ENCODE measurements at regions not wholly inside any gene's neighbourhood (a gene's known extent, or its start where the extent isn't known, plus 50 kb on each side); places are given as distances from the start of the nearest gene placed in this dataset.
"Not testable (repeated sequence)": the region's sequence is repeated elsewhere in the genome, so short reads cannot be mapped to it uniquely, and the experiment has no call there.

DNA sequence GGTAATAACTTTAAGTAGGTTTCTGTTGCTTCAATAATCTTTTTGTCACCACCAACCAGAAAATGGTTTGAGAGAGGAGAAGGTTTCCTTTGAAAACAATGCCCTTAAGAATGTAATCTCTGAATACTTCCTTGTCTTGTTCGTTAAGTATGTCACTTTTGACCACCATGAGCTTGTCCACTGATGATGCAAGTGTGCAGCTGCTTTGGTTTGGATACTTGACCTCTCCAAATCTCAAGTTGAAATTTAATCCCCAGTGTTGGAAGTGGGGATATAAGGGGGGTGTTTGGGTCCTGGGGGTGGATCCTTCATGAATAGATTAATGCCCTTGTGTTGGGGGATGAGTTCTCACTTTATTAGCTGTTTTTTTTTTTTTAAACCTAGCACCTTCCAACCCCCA, 985.4 kb downstream of the EPHA7 start:
- intact Hi-C loops (cut with DNase I) = no loop called here
- DNase-seq (no peak), ATAC-seq (no peak)

DNA sequence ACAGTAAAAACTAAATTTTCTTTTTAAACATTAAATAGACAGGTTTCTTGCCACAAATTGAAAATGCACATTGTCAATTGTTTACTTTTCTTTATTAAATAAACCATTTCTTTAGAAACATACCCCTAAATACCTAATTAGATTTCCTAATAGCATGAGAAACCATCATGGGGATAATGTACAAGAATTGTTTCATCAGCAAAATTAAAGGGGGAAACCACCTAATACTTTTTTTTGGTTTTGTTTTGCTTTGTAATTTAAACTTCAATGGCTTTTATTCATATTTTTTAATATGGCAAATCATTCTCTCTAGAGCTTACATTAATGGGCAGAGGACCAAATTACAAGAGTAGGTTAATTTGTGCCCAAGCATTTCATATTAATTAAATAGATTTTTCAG, 987.9 kb downstream of the EPHA7 start:
- Histone ChIP-seq H3K4me1 (ENCODE audit: control insufficient read depth, insufficient read depth, low read length) (no peaks in the 10 kb centered on the region), H3K27ac (ENCODE audit: low read length) (no peak overlapping the region), H3K27me3 (ENCODE audit: control insufficient read depth, insufficient read depth) (no peaks in the 10 kb centered on the region), H3K4me3 (ENCODE audit: low read length) (no peak overlapping the region), H3K9me3 (ENCODE audit: control insufficient read depth, low read length) (no peaks in the 10 kb centered on the region)
- DNase-seq = no peak
- intact Hi-C loops (cut with DNase I) = no loop called here
- no peak for ATAC-seq

More for the DNA sequence above, 985.4 kb downstream of the EPHA7 start:
- Histone ChIP-seq H3K27ac (ENCODE audit: low read length) (no peak overlapping the region), H3K4me3 (ENCODE audit: low read length) (no peak overlapping the region), H3K27me3 (ENCODE audit: control insufficient read depth, insufficient read depth) (no peaks in the 10 kb centered on the region), H3K4me1 (ENCODE audit: control insufficient read depth, insufficient read depth, low read length) (no peaks in the 10 kb centered on the region), H3K9me3 (ENCODE audit: control insufficient read depth, low read length) (no peaks in the 10 kb centered on the region)
- WGBS = 57% methylated on average over 1 of the region's 1 CpG

DNA sequence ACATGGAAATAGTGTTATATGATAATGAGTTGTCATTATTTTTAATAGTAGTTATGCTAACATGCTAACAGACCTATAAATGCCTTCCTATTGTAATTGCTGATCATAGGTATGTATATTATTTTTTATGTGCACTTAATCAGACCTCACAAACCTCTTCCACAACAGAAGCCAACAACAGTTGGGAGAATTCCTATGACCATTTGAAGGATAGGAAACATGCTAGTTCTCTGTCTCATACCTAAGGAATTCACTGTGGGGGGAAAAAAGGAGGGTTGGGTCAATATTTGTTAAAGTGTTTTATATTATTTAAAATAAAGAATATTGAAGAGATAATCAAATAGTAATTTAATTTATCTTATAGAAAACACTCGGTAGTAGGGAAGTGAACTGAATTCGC, 990.9 kb downstream of the EPHA7 start:
- DNase-seq = no peak
- ATAC-seq = no peak
- Histone ChIP-seq H3K27me3 (ENCODE audit: control insufficient read depth, insufficient read depth) (no peaks in the 10 kb centered on the region), H3K4me3 (ENCODE audit: low read length) (no peak overlapping the region), H3K27ac (ENCODE audit: low read length) (no peak overlapping the region), H3K4me1 (ENCODE audit: control insufficient read depth, insufficient read depth, low read length) (no peaks in the 10 kb centered on the region), H3K9me3 (ENCODE audit: control insufficient read depth, low read length) (no peaks in the 10 kb centered on the region)
- WGBS = 86% methylated on average over 2 of the region's 2 CpGs
- intact Hi-C loops (cut with DNase I) = no loop called here

DNA sequence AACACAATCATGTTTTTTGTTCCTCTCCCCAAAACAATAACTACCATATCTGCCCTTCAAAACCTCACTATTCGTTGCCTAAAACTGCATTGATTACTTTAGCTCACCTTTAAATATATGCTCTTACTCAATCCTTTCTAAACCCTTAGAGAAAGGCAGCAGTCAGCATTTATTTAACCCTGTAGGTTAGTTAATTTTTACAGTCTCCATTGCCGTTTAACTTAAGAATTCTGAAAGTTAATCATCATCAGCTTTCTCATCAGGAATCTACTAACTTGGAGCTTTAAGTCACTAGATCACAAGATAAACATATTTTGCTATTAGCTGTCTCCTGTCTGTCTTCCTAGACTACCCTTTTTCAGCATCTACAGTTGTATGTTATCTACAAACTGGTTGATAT, 991.9 kb downstream of the EPHA7 start:
- WGBS = 74% methylated on average over 2 of the region's 2 CpGs
- DNase-seq = no peak
- no peak for ATAC-seq
- H3K4me1 ChIP-seq (ENCODE audit: control insufficient read depth, insufficient read depth, low read length) = no peaks in the 10 kb centered on the region
- H3K9me3 ChIP-seq (ENCODE audit: control insufficient read depth, low read length) = no peaks in the 10 kb centered on the region
- H3K4me3 ChIP-seq (ENCODE audit: low read length) = no peak overlapping the region
- intact Hi-C loops (cut with DNase I) = no loop called here
- no peak overlapping the region for H3K27ac ChIP-seq (ENCODE audit: low read length)
- no peaks in the 10 kb centered on the region for H3K27me3 ChIP-seq (ENCODE audit: control insufficient read depth, insufficient read depth)

DNA sequence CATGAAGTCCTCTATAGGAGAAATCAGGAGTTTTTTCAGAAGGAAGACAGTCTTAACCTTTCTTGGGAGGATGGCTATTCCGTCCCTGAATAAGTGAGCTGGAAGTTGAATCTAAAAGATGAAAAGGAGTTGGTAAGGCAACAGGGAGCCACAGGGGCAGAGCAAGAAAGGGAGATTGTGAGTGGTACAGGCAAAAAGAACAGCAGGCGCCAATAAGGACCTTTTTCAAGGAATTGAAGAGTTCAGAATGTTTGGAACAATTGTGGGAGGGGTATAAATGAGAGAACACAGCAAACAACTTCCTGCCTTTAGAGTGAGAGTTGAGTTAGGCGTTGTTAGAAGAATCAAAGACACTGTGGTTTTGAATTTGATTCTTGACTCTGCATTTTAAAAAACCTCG, 1003.7 kb downstream of the EPHA7 start:
- Histone ChIP-seq H3K4me1 (ENCODE audit: control insufficient read depth, insufficient read depth, low read length) (no peaks in the 10 kb centered on the region), H3K9me3 (ENCODE audit: control insufficient read depth, low read length) (no peaks in the 10 kb centered on the region), H3K4me3 (ENCODE audit: low read length) (no peak overlapping the region), H3K27me3 (ENCODE audit: control insufficient read depth, insufficient read depth) (no peaks in the 10 kb centered on the region), H3K27ac (ENCODE audit: low read length) (no peak overlapping the region)
- no peak for DNase-seq
- ATAC-seq = no peak
- 67% methylated on average over 4 of the region's 4 CpGs for WGBS
- intact Hi-C loops (cut with DNase I) = no loop called here

DNA sequence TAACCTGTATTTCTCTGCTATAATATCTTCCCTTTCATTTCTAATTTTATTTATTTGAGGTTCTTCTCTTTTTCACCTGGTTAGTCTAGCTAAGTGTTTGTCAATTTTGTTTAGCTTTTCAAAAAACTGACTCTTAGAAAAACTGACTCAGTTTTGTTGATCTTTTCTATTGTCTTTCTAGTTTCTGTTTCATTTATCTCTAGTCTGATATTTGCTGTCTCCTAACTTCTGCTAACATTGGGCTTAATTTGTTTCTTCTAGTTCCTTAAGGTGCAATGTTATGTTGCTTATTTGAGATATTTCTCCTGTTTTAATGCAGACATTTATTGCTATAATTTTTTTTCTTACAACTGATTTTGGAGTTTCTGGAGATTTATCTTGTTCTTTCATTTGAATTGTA, 1011.0 kb downstream of the EPHA7 start:
- Histone ChIP-seq H3K4me1 (ENCODE audit: control insufficient read depth, insufficient read depth, low read length) (no peaks in the 10 kb centered on the region), H3K4me3 (ENCODE audit: low read length) (no peak overlapping the region), H3K27ac (ENCODE audit: low read length) (no peak overlapping the region), H3K9me3 (ENCODE audit: control insufficient read depth, low read length) (no peaks in the 10 kb centered on the region), H3K27me3 (ENCODE audit: control insufficient read depth, insufficient read depth) (no peaks in the 10 kb centered on the region)
- DNase-seq (no peak), ATAC-seq (no peak)
- intact Hi-C loops (cut with DNase I) = no loop called here

DNA sequence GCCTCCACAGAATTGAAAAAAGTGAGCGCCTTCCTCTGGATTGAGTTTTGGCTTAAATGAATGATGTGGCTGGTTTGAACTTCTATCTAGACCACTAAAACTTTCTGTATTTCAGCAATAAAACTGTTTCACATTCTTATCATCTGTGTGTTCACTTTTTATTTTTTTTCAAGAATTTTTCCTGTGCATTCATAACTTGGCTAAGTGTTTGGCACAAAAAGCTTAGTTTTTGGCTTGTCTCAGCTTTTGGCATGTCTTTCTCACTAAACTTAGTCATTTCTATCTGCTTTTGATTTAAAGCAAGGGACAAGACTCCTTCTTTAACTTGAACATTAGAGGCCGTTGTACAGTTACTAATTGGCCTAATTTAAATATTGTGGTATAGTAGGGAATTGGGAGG, 1015.1 kb downstream of the EPHA7 start:
- WGBS = 37% methylated on average over 2 of the region's 2 CpGs
- DNase-seq = no peak
- Histone ChIP-seq H3K9me3 (ENCODE audit: control insufficient read depth, low read length) (no peaks in the 10 kb centered on the region), H3K4me1 (ENCODE audit: control insufficient read depth, insufficient read depth, low read length) (no peaks in the 10 kb centered on the region), H3K27me3 (ENCODE audit: control insufficient read depth, insufficient read depth) (no peaks in the 10 kb centered on the region), H3K27ac (ENCODE audit: low read length) (no peak overlapping the region), H3K4me3 (ENCODE audit: low read length) (no peak overlapping the region)
- ATAC-seq = no peak
- intact Hi-C loops (cut with DNase I) = no loop called here

DNA sequence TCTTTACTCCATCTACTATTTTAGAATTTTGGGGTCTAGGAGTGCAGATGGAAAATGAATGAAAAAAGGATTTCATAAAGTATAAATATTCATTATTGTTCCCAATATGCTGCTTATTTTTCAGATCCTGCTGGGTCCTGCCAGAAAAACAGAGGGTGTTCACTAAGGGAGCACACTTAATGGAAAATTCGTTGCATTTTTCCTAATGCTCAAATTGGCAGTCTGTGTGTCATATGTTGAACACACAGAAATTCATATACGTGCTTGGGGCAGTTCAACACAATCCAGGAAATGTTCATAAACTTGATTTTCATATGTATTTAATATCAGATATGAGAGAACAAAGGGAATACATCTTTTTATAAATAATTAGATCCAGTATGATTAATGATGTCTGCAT, 1019.4 kb downstream of the EPHA7 start:
- H3K27me3 ChIP-seq (ENCODE audit: control insufficient read depth, insufficient read depth) = no peaks in the 10 kb centered on the region
- no peak overlapping the region for H3K4me3 ChIP-seq (ENCODE audit: low read length)
- 63% methylated on average over 2 of the region's 2 CpGs for WGBS
- H3K4me1 ChIP-seq (ENCODE audit: control insufficient read depth, insufficient read depth, low read length) = no peaks in the 10 kb centered on the region
- intact Hi-C loops (cut with DNase I) = no loop called here
- ATAC-seq (no peak), DNase-seq (no peak)
- no peak overlapping the region for H3K27ac ChIP-seq (ENCODE audit: low read length)
- no peaks in the 10 kb centered on the region for H3K9me3 ChIP-seq (ENCODE audit: control insufficient read depth, low read length)

DNA sequence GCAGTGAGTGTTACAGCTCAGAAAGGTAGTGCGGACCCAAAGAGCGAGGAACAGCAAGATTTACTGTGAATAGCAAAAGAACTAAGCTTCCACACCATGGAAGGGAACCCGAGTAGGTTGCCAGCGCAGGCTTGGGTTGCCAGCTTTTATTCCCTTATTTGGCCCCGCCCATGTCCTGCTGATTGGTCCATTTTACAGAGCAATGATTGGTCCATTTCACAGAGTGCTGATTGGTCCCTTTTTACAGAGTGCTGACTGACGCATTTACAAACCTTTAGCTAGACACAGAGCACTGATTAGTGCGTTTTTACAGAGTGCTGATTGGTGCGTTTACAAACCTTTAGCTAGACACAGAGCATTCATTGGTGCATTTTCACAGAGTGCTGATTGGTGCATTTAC, 1030.7 kb downstream of the EPHA7 start:
- 91% methylated on average over 8 of the region's 8 CpGs for WGBS
- ATAC-seq; H3K9me3 ChIP-seq (ENCODE audit: control insufficient read depth, low read length); intact Hi-C loops (cut with DNase I); H3K4me1 ChIP-seq (ENCODE audit: control insufficient read depth, insufficient read depth, low read length); H3K27me3 ChIP-seq (ENCODE audit: control insufficient read depth, insufficient read depth); H3K27ac ChIP-seq (ENCODE audit: low read length); H3K4me3 ChIP-seq (ENCODE audit: low read length): not testable (repeated sequence)
- peak in 1 of 3 donors; percentile 14 for DNase-seq

DNA sequence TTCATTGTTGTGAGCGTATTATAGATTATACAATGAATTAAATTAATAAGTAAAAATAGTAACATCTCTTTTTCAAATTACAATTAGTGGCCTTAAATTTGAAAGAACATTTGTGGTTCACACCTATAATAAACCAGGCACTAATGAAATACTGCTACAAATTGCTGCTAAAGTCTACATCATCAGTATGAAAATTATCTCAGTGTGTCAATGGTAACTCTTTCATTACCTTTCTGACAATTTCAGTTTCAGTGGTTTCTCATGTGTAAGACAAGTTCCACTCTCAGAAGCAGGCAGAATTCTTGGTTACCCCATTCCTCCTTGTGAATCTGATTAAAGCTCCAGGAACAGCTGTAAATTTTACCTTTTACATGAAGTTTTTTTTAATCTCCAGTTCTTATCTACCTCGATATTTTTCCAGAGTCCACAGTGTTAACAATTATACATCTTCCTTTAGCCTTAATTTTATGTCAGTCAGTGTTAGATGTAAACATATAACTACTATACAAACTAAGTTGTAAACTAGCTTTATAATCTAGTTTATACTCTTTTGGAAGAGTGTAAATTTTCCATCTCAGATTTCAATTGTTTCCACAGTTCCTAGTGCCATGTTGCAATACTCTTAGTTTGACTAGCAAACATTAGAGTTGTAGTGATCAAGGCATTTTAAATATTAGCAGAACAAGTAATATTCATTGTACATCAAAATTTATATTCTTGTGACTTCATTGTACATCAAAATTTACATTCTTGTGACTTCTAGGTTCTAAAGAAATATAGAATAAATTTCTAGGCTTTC, 1038.4 kb downstream of the EPHA7 start:
- no peaks in the 10 kb centered on the region for H3K4me1 ChIP-seq (ENCODE audit: control insufficient read depth, insufficient read depth, low read length)
- intact Hi-C loops (cut with DNase I) = no loop called here
- no peaks in the 10 kb centered on the region for H3K27me3 ChIP-seq (ENCODE audit: control insufficient read depth, insufficient read depth)
- no peak overlapping the region for H3K4me3 ChIP-seq (ENCODE audit: low read length)
- H3K27ac ChIP-seq (ENCODE audit: low read length) = no peak overlapping the region
- 85% methylated on average over 2 of the region's 2 CpGs for WGBS
- no peaks in the 10 kb centered on the region for H3K9me3 ChIP-seq (ENCODE audit: control insufficient read depth, low read length)
- no peak for DNase-seq
- ATAC-seq = no peak

DNA sequence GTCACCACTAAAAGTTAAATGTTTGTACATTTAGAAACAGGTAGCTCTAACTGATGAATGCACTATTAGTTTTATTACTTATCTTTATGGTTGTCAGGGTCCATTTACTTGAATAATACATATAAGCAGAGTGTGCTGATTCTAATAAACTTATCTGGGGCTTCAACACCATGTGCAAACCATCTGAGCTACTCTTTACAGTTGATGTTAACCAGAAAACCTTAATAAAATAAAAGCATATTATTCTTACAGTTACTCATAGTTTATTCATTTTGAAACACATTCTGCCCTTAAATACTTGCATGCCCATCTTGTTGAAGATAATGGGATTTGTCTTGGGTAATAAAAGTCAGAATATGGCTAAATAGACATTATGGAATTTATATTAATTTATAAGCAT, 1042.2 kb downstream of the EPHA7 start:
- DNase-seq = no peak
- no peaks in the 10 kb centered on the region for H3K9me3 ChIP-seq (ENCODE audit: control insufficient read depth, low read length)
- no peaks in the 10 kb centered on the region for H3K4me1 ChIP-seq (ENCODE audit: control insufficient read depth, insufficient read depth, low read length)
- H3K27me3 ChIP-seq (ENCODE audit: control insufficient read depth, insufficient read depth) = no peaks in the 10 kb centered on the region
- intact Hi-C loops (cut with DNase I) = no loop called here
- ATAC-seq = no peak
- no peak overlapping the region for H3K27ac ChIP-seq (ENCODE audit: low read length)
- H3K4me3 ChIP-seq (ENCODE audit: low read length) = no peak overlapping the region

DNA sequence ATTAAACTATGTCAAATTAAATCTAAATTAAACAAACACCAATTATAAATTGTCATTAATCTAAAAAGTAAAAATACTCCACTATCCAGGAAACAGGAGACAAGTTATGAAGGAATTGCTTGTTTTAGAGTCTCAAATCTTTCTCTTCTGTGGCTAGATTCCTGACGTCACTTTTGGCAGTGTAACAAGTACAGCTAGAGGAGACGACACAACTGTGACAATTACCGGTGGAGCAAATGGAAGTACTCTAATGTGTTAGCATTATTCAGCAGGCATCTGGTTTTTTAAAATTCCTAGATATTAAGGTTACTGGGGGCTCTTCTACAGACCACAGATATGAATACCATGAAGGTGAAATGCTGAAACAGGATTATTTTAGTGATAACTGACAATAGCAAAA, 1042.7 kb downstream of the EPHA7 start:
- Histone ChIP-seq H3K9me3 (ENCODE audit: control insufficient read depth, low read length) (no peaks in the 10 kb centered on the region), H3K4me3 (ENCODE audit: low read length) (no peak overlapping the region)
- intact Hi-C loops (cut with DNase I) = no loop called here

More for the DNA sequence above, 1042.7 kb downstream of the EPHA7 start:
- WGBS = 5% methylated on average over 3 of the region's 3 CpGs
- no peaks in the 10 kb centered on the region for H3K27me3 ChIP-seq (ENCODE audit: control insufficient read depth, insufficient read depth)
- H3K4me1 ChIP-seq (ENCODE audit: control insufficient read depth, insufficient read depth, low read length) = no peaks in the 10 kb centered on the region
- no peak overlapping the region for H3K27ac ChIP-seq (ENCODE audit: low read length)
- ATAC-seq (no peak), DNase-seq (no peak)
